Right lobe of liver (tissue), 4 donors: ENCODE measurements at regions not wholly inside any gene's neighbourhood (a gene's known extent, or its start where the extent isn't known, plus 50 kb on each side); places are given as distances from the start of the nearest gene placed in this dataset.

Experiments
- CTCF ChIP-seq, 4 donors: fragments of 200-600 bp in 3 of 4; fragments of 450-650 bp in 1 of 4; IDR thresholded peaks; one replicate each; pipeline versions ENCODE4 v1.5.1 to v1.8.0; 2016 to 2022; ENCODE audit warnings: antibody characterized with exemption in 4 of 4, mild to moderate bottlenecking in 2 of 4
- POLR2A ChIP-seq: fragments of 450-650 bp; IDR thresholded peaks from one replicate; pipeline ENCODE4 v1.6.1; 2017; ENCODE audit warnings: antibody characterized with exemption, mild to moderate bottlenecking
- donor health status: DM: no; HTN: no; CAD: no.
- donor health status: DM: no; HTN: no; CAD: no.
- donor health status: DM: no; HTN: yes; CAD: no.

GRCh38 chr2:16240402-16240801 lies 300.1 kb downstream of the MYCN start:
- no peak for TF ChIP-seq CTCF (IDR thresholded peaks at IDR 0.05)
- TF ChIP-seq POLR2A = no peak
